GM12864 (cell line): ENCODE measurements at regions not wholly inside any gene's neighbourhood (a gene's known extent, or its start where the extent isn't known, plus 50 kb on each side); places are given as distances from the start of the nearest gene placed in this dataset.
"Not testable (repeated sequence)": the region's sequence is repeated elsewhere in the genome, so short reads cannot be mapped to it uniquely, and the experiment has no call there.

ENCODE experiments used
- DNase-seq: peaks from one replicate; pipeline ENCODE4 v3.0.0-alpha.2; 2011; ENCODE audit warnings: low read depth
- H3K4me3 ChIP-seq: 2 replicates; pipeline ENCODE4 v1.5.1; 2011; ENCODE audit warnings: mild to moderate bottlenecking, low read depth, low read length, control low read depth
- TF ChIP-seq, protein P1 (sequence below): IDR thresholded peaks from 2 replicates; pipeline ENCODE4 v1.5.1; 2011; ENCODE audit warnings: low read depth, mild to moderate bottlenecking, moderate library complexity, low read length, control low read depth, inconsistent platforms; ENCODE audit errors: missing control alignments

DNA sequence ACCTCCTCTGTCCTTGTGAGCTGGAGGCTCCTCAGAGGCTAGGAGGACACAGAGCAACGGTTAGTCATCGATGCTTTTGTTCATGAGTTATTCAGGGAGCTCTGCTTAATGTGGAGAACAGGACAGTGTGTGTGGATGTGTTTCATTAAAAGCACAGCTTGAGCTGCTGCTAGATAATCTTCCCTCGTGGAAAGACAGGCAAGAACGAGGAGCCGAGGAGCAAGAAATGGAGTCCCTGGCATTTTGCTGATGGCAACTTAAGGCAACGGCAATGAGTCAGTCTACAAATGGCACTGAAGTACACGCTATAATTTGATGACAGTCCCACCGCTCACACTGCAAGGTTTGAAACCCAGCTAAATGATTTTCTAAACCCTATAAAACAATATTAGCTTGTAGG lies 106.2 kb downstream of the IGLL1 start:
- DNase-seq: no peak
- TF ChIP-seq, protein P1, sequence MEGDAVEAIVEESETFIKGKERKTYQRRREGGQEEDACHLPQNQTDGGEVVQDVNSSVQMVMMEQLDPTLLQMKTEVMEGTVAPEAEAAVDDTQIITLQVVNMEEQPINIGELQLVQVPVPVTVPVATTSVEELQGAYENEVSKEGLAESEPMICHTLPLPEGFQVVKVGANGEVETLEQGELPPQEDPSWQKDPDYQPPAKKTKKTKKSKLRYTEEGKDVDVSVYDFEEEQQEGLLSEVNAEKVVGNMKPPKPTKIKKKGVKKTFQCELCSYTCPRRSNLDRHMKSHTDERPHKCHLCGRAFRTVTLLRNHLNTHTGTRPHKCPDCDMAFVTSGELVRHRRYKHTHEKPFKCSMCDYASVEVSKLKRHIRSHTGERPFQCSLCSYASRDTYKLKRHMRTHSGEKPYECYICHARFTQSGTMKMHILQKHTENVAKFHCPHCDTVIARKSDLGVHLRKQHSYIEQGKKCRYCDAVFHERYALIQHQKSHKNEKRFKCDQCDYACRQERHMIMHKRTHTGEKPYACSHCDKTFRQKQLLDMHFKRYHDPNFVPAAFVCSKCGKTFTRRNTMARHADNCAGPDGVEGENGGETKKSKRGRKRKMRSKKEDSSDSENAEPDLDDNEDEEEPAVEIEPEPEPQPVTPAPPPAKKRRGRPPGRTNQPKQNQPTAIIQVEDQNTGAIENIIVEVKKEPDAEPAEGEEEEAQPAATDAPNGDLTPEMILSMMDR: no peak
- H3K4me3 ChIP-seq: no peak overlapping the region

GRCh38 chr22:23472376-23472775 lies 107.7 kb downstream of the IGLL1 start:
- DNase-seq, H3K4me3 ChIP-seq: not testable (repeated sequence)

DNA sequence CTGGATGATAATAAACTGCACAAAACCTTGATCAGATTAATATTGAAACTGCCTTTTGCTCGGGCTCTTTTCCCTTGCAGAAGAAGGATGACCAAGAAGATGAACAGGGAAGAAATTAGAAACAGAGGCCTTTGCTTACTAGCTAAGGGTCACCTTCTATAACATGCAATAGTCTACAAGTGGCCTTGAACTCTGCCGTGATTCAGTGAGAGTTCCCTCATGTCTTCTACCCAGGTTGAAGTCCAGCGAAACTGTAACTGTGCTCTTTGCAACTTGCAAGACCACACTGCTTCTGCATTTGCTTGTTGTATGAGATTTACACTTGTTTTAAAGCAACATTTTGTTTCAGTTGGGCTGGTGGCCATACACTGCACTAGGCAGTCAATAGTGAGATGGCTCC lies 108.4 kb downstream of the IGLL1 start:
- DNase-seq: no peak
- no peak overlapping the region for H3K4me3 ChIP-seq
- TF ChIP-seq, protein P1: no peak

- no peak for DNase-seq
- TF ChIP-seq, protein P1: no peak
- H3K4me3 ChIP-seq: no peak overlapping the region
Observed at GRCh38 chr22:23470811-23471389, 109.2 kb downstream of the IGLL1 start.

DNA sequence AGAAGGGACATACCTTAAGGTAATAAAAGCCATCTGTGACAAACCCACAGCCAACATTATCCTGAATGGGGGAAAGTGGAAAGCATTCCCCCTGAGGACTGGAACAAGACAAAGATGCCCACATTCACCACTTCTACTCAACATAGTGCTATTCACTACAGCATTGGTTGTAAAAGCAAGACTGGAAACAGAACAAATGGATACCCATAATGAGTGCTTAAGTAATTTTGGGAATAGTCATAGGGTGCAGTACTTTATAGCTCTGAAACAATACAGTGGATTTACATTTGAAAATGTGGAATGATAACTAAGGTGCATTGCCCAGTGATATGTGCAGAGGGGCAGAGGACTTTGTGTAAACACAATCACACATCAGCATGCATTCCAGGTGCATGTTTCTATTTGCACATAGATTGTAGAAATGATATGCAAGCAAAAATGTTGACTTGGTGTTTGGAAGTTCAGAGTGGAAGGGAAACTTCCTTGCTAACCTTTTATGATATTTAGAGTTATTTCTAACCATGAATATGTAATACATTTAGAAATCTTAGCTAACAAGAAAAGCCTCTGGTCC lies 112.3 kb downstream of the IGLL1 start:
- H3K4me3 ChIP-seq: no peak overlapping the region
- TF ChIP-seq, protein P1: no peak
- no peak for DNase-seq

- TF ChIP-seq, protein P1: no peak
- no peak for DNase-seq
- no peak overlapping the region for H3K4me3 ChIP-seq
Observed at GRCh38 chr22:23466351-23466750, 113.7 kb downstream of the IGLL1 start.

DNA sequence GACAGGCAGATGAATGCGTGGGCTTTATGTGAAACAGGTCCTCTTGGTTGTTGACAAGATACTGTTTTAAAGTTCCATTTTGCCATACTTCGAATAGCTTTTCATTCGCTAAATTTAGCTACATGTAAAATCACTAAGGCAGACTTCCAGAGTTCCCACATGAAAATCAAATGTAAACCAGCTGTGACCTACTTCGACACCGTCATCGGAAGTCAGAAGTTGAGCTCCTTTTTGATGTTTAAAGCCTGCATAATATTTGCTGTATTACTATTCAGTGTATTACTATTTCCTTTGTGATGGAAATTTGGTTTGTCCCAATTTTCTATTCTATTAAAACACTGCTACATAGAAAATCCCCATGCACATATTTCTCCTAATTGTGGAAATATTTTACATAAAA lies 115.3 kb downstream of the IGLL1 start:
- H3K4me3 ChIP-seq, DNase-seq: not testable (repeated sequence)

- DNase-seq, H3K4me3 ChIP-seq: not testable (repeated sequence)
Observed at GRCh38 chr22:23460517-23461031, 119.5 kb downstream of the IGLL1 start.

DNA sequence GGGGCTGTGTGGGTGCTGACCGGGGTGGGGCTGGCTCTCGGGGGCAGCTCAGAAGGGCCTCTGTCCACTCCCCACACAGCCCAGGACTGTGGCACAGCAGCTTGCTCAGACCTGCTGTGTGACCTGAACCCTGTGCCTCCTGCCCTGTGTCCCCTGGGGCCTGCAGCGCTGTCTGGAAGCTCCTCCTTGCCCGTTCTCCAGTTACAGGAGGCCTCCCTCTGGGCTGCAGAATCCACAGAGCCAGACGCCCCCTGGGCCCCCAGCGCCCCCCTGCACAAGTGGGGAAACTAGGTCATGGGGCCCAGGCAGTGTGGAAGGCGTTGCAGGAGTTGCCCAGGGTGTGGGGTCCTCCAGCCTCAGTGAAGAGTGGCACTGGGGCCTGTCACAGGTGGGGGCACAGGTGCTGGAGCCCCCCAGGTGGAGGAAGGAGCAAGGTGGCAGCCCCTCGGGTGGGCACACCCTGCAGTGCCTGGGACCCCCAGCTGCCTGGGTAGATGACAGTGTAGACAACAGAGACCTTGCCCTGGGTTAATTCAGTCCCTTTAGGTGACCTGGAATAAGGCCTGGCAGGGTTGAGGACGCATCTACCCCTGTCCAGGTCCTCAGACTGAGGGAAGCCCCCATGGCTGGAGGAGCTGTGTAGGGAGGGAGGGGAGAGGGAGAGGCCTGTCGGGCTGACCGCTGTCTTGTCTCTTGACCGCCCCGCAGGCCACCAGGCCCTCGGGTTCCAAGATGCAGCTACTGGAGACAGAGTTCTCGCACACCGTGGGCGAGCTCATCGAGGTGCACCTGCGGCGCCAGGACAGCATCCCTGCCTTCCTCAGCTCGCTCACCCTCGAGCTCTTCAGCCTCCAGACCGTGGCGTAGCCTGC lies 120.2 kb downstream of the IGLL1 start:
- H3K4me3 ChIP-seq, DNase-seq: not testable (repeated sequence)
